Psoas muscle (tissue), 7 donors: ENCODE measurements at regions not wholly inside any gene's neighbourhood (a gene's known extent, or its start where the extent isn't known, plus 50 kb on each side); places are given as distances from the start of the nearest gene placed in this dataset.
A peak's percentile ranks its signal among the peaks of the same experiment; 100 is the strongest.

Experiments used
- ATAC-seq, 4 donors: fragments of 200-7000 bp; cut with Tn5 transposase; one replicate each; pipeline ENCODE4 v1.9.1; 2020; ENCODE audit warnings: moderate library complexity in 3 of 4, mild to moderate bottlenecking in 2 of 4
- DNase-seq, 2 donors: peaks; one replicate each; pipeline ENCODE4 v3.0.0-alpha.2; 2020
- H3K27ac ChIP-seq: fragments of 200-600 bp; one replicate; pipeline ENCODE4 v1.8.0; 2022
- H3K27me3 ChIP-seq, 3 donors: fragments of 200-600 bp in 1 of 3; one replicate each; pipeline versions ENCODE4 v1.6.1 to v1.8.0; 2013 to 2022; ENCODE audit warnings: low read length in 2 of 3, mild to moderate bottlenecking in 2 of 3, moderate library complexity in 1 of 3; ENCODE audit not compliant: insufficient read depth in 3 of 3
- H3K36me3 ChIP-seq, 2 donors: fragments of 200-600 bp in 1 of 2; one replicate each; pipeline versions ENCODE4 v1.6.1 to v1.8.0; 2013 to 2022; ENCODE audit warnings: low read depth in 1 of 2, mild to moderate bottlenecking in 1 of 2, moderate library complexity in 1 of 2; ENCODE audit not compliant: insufficient read depth in 1 of 2
- H3K4me1 ChIP-seq: fragments of 200-600 bp; one replicate; pipeline ENCODE4 v1.8.0; 2022
- H3K4me3 ChIP-seq: fragments of 200-600 bp; one replicate; pipeline ENCODE4 v1.8.0; 2022; ENCODE audit warnings: mild to moderate bottlenecking
- H3K9me3 ChIP-seq: fragments of 200-600 bp; one replicate; pipeline ENCODE4 v1.8.0; 2022
- CTCF ChIP-seq: fragments of 200-600 bp; IDR thresholded peaks from one replicate; pipeline ENCODE4 v1.8.0; 2022; ENCODE audit warnings: antibody characterized with exemption
- whole genome bisulfite sequencing, 3 donors: extraction: QIAGEN DNeasy Blood & Tissue Kit; methylation state at CpG; one replicate each; pipeline versions ENCODE4 v1.1.6 to v1.1.7; 2013; 5-methylcytosine and 5-hydroxymethylcytosine counted together
- intact Hi-C, 2 donors: fragments of 100-400 bp; cut with DNase I; formaldehyde crosslinking; loops; one replicate each; pipeline versions ENCODE4 v1.11.0 to v1.14.2; 2022
- donor health status: healthy with polysubstance abuse.
- donor health status: DM: no; HTN: no; CAD: no; lungs with moderate emphysema.
- donor health status: Bipolar disorder and iron deficiency.
- donor health status: healthy.
- donor health status: DM: yes; HTN: yes; CAD: no.
- donor health status: DM: no; HTN: no; CAD: no.
- donor health status: DM: yes; HTN: yes; CAD: no.

DNA sequence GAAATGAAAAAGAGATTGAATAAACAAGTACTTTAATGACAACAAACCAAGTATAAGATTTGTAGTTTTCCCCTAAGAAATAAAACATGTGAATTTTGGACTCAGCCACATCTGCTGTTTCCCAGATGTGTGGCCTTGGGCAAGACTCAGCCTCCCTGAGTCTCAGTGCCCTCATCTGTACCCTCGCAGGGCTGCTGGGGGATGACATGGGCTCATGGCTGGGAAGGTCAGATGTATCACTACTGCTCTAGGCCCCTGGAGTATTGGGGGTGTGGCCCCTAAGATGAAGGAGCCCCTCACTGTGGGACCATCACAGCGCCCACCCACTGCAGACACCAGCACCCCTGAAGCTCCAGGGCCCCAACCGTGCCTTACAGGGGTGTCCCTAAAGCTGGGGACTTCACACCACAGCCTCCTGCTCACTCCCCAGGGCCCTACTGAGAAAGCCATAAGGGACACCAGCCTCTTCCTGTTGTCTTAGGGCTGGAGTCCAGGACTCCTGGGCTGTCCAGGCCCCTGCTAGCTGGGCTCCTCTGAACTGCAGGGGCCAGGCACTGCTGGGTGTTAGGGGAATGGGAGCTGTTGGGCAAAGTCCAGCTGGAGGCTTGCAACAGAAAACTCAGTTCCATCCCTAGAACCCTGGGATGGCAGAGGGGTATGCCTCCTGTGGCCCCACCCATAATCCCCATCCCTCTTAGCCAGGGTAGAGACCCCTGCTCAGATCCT is 104.0 kb upstream of the WNT4 start:
- Histone ChIP-seq H3K4me3 (no peak overlapping the region), H3K27ac (no peak overlapping the region), H3K27me3 (no peaks in the 10 kb centered on the region), H3K36me3 (no peaks in the 10 kb centered on the region), H3K4me1 (peaks cover 10% of the 10 kb centered on the region), H3K9me3 (no peaks in the 10 kb centered on the region)
- DNase-seq (no peak), ATAC-seq (no peak)
- TF ChIP-seq CTCF, result no peak
- intact Hi-C loops, result no loop called here
- 84 to 88% (median 85%) methylated on average over 3 of the region's 3 CpGs for WGBS, 3 donors

GRCh38 chr1:22247527-22248245 is 104.8 kb upstream of the WNT4 start:
- 37 to 50% (median 38%) methylated on average over 16 to 18 of the region's 18 CpGs for WGBS, 3 donors
- Histone ChIP-seq H3K4me1 (peaks cover 18% of the 10 kb centered on the region), H3K27ac (no peak overlapping the region)

GRCh38 chr1:22248746-22249145 is 105.8 kb upstream of the WNT4 start:
- peak; percentile 17 to 67 (median 58) for ATAC-seq
- 21 to 23% (median 23%) methylated on average over 8 of the region's 8 CpGs for WGBS, 3 donors
- peaks cover 0 to 2% (median 0%) of the 10 kb centered on the region in 3 donors for H3K27me3 ChIP-seq

More at GRCh38 chr1:22247527-22248245, 104.8 kb upstream of the WNT4 start:
- ATAC-seq (peak in 2 of 4 donors; percentile 28 to 30), DNase-seq (no peak)
- Histone ChIP-seq H3K36me3 (no peaks in the 10 kb centered on the region), H3K4me3 (no peak overlapping the region), H3K27me3 (no peaks in the 10 kb centered on the region), H3K9me3 (no peaks in the 10 kb centered on the region)
- intact Hi-C loops, result no loop called here
- no peak for TF ChIP-seq CTCF

DNA sequence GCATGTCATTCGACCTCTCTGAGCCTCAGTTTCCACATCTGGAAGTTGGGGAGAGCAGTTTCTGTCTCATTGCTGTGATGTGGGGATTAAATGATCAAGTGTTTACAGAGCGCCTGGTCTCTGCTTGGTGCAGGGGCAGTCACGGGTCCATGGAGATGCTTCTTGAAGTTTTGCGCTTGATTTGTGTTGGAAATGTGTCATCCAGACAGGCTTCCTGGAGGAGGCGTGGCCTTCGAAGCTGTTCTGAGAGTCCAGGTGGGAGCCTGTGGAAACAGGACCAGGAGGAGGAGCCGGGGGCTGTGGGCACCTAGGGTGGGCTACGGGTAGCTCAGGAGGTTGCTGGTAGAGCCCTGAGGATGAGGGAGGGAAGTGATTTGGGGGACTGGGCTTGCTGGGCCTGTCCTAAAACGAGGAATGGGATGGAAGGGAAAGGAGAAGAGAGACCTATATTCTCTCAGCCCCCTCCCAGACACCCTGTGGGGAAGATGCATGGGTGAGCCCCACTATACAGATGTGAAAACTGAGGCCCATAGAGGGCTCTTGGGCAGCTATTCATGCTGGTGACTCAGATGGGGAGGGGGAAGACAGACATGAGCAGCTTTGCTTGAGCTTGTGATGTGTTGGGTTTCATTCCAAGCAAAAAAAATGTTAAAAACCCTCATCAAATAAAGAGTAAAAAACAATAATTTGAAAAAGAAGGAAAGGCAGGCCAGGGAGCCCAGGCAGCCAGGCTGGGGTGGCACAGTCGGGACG is 107.2 kb upstream of the WNT4 start:
- TF ChIP-seq CTCF, result no peak
- H3K36me3 ChIP-seq, result no peaks in the 10 kb centered on the region
- ATAC-seq (no peak), DNase-seq (no peak)
- WGBS, 3 donors, result 81 to 85% (median 82%) methylated on average over 11 of the region's 11 CpGs
- intact Hi-C loops, result no loop called here
- H3K4me1 ChIP-seq, result peaks cover 33% of the 10 kb centered on the region
- peaks cover 0 to 2% (median 0%) of the 10 kb centered on the region in 3 donors for H3K27me3 ChIP-seq
- no peaks in the 10 kb centered on the region for H3K9me3 ChIP-seq
- no peak overlapping the region for H3K27ac ChIP-seq
- no peak overlapping the region for H3K4me3 ChIP-seq

More at GRCh38 chr1:22248746-22249145, 105.8 kb upstream of the WNT4 start:
- no peaks in the 10 kb centered on the region for H3K36me3 ChIP-seq
- no peak for TF ChIP-seq CTCF
- intact Hi-C loops, result no loop called here
- DNase-seq, result no peak
- no peaks in the 10 kb centered on the region for H3K9me3 ChIP-seq
- no peak overlapping the region for H3K27ac ChIP-seq
- H3K4me1 ChIP-seq, result peaks cover 26% of the 10 kb centered on the region
- no peak overlapping the region for H3K4me3 ChIP-seq
